GM21381 (cell line): ENCODE measurements at regions not wholly inside any gene's neighbourhood (a gene's known extent, or its start where the extent isn't known, plus 50 kb on each side); places are given as distances from the start of the nearest gene placed in this dataset.

ENCODE experiments used
- ATAC-seq: cut with Tn5 transposase; IDR thresholded peaks from one replicate; pipeline ENCODE4 v1.9.1; 2021; ENCODE audit warnings: mild to moderate bottlenecking, moderate library complexity; ENCODE audit not compliant: unreplicated experiment

DNA sequence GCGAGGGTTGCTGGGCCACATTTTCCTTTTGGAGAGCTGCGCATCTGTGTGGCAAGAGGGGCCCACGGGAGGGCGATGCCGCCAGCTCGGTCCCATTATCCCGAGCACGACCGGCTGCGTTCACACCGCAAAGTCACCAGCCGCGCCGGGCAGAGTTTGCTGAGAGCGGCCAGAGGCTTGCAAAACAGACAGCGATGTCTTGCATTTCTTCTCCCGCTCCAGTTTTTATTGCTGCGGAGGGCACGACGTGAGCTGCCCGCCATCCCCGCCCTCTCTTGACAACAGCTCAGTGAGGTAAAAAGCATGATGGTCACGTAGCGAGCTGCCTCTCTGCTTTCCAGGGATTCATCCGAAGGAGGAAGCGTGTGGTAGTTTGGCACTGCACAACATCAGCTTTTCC lies 102.1 kb upstream of the TENM3 start:
- no peak for ATAC-seq

- ATAC-seq, result no peak
These were observed 100.8 kb upstream of the TENM3 start for GRCh38 chr4:182142176-182143085.

DNA sequence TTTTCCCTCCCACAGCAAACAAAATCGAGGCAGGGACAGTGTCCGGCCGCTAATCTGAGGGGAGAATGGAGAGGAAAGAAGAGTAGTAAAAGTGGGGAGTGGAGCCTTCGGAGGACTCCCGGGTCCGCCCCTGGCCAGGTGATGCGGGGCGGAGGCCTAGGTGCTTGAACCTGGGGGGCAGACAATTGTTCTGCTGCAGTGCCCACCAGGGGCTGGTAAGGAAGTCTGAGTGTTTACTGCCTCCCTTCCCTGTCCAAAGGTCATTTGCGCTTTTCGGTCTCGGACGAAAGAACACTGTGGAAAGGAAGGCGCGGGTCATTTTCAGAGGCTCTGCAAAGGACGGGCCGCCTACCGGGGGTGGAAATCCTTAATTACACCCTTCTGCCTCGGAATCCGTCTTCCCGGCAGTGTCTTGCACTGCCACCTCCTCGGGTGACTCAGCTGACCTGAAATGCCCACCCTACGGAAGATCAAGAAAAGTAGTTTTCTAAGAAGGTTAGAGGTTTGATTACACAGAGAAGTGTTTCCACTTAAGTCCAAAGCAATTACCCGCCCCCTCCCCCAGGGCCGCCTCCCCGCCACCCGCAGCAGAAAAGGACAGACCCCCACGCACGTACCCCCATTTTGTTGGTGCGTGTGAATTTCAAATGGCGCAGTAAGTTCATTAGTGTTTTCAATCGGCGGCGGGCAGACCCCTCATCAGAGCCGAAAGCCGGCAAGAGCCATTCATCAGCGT lies 99.9 kb upstream of the TENM3 start:
- ATAC-seq, result no peak

DNA sequence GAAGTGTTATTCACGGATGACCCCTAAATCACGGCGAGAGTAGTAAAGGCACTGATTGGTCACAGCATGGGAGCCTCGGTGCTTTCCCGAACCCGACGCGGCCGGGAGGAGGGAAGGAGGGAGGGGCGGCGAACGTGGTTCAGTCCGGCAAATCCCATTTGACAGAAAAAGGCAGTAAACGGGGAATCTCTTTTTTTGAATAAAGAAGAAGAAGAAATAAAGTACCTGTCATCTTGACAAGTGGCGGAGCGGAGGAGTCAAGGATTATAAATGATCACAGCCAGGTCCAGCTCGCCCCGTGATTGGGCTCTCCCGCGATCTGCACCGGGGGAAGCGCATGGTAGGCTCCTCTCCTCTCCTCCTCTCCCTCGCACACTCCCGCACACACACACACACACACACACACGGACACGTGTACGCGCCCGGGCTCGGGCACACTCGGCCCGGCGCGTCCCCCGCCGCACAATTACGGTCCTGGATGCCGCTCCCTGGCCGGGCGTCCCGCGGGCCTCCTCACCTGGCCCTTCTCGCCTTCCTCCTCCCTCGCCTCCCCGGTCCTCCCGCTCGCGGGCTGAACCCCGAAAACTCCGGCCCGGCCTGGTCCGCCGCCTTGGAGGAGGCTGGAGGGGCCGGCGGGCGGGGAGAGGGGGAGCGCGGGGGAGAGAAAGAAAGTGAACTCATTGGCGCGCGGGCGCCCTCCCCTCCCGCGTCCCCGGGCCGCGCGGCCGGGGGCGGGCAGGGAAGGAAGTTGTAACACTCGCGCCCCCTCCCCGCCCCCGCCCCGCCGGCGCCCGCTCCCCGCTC lies 99.2 kb upstream of the TENM3 start:
- no peak for ATAC-seq

DNA sequence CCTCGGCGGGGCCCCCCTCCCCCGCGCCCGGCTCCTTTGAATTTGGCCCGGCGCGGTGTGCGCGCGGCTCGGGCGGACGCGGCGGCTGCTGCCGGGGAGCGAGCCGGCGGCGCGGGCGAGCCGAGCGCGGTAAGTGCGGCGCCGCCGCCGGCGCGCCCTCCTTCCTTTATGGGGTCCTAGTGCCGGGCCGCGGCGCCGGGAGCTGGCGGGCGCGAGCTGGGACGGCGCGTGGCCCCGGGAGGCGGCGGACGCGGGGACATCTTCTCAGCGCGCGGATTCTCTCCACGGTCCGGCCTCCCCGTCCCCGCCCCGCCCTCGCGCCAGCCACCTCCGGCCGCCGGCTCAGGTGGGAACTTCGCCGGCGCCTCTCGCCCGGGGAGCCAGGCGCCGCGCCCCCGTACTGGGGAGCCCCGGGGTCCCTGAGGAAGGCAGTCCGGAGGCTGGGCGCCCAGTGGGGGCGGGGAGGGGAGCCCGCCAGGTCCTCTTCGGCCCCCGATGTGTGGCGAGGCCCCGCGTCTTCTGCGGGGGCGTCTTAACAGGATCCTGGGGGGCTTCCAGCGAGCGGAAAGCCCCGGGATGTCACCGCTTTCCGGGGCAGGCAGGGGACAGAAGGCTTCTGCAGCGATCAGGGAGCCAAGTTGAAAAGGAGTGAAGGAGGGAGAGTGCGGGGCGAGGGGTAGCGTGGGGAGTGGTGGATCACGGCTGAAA lies 98.4 kb upstream of the TENM3 start:
- no peak for ATAC-seq

- no peak for ATAC-seq
These were observed 97.8 kb upstream of the TENM3 start for GRCh38 chr4:182145334-182145905.

- ATAC-seq, result no peak
These were observed 95.8 kb upstream of the TENM3 start for GRCh38 chr4:182147391-182147790.

GRCh38 chr4:182150645-182151044 lies 92.6 kb upstream of the TENM3 start:
- ATAC-seq, result no peak

DNA sequence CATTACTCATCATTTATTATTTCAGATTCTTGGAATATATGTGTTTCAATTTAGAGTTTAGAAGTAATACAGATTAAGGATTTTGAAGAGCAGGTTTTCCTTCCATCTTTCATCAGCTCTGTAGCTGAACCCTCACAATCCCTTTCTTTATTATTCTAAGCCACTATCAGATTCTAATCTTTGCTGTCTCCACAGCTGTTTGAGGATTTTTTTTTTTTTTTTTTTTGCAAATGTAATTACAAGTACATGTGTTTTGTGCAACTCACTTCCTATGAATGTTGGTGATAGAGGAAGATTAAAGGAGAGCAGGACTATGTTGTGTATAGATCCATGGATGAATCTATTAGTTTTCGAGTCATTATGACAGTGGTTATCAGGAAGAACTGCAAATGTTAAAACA lies 87.4 kb upstream of the TENM3 start:
- no peak for ATAC-seq

DNA sequence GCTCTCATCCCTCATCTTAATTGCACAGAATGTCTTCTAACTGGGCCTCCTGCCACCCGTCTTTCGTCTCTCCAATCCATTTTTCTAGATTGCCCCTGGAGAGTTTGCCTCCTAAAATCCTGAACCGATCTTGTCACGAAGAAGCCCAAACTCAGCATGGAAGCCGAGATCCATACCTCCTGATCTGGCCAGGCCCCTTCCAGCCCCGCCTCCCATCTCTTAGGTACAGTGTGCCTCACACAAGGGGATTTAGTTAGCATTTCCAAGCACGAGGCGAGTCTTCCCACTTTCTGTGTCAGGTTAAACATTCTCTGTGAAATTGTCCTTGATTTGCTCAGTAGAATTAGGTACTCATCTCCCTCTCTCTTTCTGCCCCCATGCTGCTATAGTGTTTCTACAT lies 80.0 kb upstream of the TENM3 start:
- no peak for ATAC-seq

DNA sequence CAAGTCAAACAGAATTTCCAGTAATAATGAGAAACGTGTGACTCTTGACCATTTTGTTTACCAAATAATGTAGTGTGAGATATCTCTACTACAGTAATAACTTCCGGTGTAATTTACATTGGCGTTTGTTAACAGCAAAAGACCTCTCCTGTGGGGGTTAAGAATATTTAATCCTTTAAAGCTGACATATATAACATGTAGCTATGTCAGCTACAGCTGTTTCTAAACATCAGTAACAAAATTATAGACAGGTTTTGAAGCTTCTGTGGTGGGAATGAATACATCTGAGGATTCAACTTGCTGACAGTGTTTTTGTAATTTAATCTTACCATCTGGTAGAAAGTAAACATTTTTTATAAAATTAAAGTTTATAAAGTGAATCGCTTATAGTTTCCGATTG lies 73.6 kb upstream of the TENM3 start:
- ATAC-seq, result no peak

GRCh38 chr4:182169987-182170386 lies 73.2 kb upstream of the TENM3 start:
- ATAC-seq, result no peak

- ATAC-seq, result no peak
These were observed 72.7 kb upstream of the TENM3 start for GRCh38 chr4:182170417-182170935.

- no peak for ATAC-seq
These were observed 68.2 kb upstream of the TENM3 start for GRCh38 chr4:182174979-182175378.

- ATAC-seq, result no peak
These were observed 67.2 kb upstream of the TENM3 start for GRCh38 chr4:182175788-182176519.

DNA sequence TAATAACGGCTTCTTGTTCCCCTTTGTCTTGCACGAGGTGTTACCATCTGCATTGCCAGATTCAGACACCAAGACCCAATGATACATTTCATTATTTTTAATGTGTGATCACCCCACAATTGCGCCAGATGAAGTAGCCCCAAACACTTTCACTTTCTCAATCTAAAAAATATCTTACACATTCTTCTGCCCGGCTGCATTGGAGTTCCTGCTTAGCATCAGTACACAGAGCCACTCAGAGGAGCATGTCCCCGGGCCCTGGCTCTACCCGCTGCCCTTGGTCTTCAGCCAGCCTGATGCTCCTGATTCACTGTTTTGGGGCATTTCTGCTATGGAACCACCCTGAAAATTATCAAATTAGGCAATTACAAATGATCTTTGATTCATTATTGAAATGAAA lies 66.0 kb upstream of the TENM3 start:
- ATAC-seq, result no peak

- no peak for ATAC-seq
These were observed 64.1 kb upstream of the TENM3 start for GRCh38 chr4:182179105-182179504.

DNA sequence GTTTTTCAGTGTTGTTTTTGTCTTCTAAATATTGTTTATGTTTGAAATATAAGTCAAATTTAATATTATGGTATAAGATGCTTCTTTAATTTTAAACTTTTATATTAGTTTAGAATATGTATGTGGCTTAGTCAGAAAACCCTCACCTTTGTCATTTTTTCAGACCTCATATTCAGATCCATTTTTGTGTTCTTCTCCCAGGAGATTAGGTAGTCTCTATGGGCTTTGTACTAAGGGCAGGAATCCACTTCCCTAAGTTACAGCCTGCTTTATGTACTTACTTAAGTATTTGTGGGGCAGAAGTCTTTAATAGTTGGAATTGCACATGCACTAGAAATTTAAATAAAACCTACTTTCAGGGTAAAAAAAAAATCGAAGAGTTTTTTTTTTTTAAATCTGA lies 63.5 kb upstream of the TENM3 start:
- no peak for ATAC-seq

DNA sequence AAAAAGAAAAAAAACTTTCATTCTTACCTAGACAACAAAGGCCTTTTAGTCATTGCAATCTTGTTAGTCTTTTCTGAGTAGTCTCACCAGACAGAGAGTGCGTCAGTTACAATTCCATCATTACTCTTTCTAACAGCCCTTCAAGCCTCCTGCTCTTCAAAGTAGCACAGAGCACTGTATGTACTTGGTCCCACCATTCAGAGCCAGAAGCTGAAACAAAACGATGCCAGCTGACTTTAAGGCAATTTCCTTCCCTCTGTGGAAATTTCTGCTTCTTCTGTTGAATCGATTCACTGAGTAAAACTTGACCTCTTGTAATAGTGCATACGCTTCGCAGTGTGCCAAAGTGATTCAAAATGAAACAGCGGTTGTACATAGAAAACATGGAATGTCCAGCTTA lies 57.7 kb upstream of the TENM3 start:
- no peak for ATAC-seq

DNA sequence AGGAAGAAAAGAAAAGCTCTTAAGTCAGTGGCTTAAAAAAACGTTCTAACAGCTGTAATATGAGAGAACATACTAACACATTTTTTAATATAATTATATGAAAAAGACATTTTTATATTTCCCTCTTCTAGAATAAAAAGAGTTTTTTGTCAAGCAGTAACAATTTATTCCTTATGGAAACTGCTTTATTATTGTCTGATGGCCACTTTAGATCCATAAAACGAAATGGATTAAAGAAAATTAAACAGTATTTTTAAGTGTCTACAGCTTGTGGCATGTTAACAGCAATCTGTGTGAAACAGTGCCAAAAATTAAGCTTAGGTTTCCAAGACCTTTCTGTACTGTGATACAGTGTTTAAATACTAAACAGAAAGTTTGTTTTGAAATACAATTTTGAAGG lies 55.5 kb upstream of the TENM3 start:
- ATAC-seq, result no peak
